Retinal pigment epithelial cell (primary cell): ENCODE measurements at regions not wholly inside any gene's neighbourhood (a gene's known extent, or its start where the extent isn't known, plus 50 kb on each side); places are given as distances from the start of the nearest gene placed in this dataset.

Experiments
- DNase-seq: peaks from one replicate; pipeline ENCODE4 v3.0.0-alpha.2; 2010; ENCODE audit warnings: low read depth
- H3K4me3 ChIP-seq: 2 replicates; pipeline ENCODE4 v1.5.1; 2011; ENCODE audit warnings: mild to moderate bottlenecking, low read length, control low read depth, moderate library complexity
- TF ChIP-seq, protein P1 (sequence below): conservative IDR thresholded peaks from 2 replicates; pipeline ENCODE4 v1.5.1; 2011; ENCODE audit warnings: low read depth, low read length, control low read depth, inconsistent platforms

DNA sequence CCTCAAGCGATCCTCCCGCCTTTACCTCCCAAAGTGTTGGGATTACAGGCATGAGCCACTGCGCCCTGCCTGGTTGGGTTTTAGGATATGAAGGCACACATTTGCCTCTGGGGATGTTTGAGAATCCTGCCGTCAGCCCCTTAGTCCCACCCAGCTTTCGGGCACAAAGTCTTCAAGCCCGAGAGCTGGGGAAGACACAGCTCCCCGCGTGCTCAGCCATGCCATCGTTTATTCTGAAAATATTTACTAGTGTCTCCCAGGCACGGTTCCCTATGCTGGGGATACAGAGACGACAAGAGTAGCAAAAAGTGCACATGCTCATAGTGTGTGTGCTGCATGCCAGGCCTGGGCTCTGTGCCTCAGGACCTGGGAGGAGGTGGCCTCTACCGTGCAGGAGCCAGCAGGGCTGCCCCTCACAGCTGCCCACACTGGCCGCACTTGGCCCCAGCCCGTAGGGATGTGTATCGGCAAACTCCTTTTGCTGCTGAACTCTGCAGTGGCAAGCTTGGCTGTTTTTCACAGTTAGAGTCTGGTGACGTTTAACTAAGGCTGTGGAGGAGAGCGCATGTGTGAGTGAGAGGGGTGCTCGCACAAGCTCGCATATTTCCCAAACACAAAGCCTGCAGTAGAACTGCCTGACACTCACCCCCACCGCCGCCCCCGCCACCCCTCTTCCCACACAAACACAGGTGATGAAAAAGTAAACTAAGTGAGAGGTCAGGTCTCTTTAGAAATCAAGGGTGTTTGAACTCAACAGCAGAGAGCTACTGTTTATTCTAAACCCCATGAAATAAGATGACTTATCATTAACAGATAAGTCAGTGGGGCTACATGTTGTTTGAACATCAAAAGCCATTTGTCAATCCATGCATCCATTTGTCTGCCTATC, 266.4 kb downstream of the MRTFB start:
- no peak for DNase-seq
- TF ChIP-seq, protein P1, sequence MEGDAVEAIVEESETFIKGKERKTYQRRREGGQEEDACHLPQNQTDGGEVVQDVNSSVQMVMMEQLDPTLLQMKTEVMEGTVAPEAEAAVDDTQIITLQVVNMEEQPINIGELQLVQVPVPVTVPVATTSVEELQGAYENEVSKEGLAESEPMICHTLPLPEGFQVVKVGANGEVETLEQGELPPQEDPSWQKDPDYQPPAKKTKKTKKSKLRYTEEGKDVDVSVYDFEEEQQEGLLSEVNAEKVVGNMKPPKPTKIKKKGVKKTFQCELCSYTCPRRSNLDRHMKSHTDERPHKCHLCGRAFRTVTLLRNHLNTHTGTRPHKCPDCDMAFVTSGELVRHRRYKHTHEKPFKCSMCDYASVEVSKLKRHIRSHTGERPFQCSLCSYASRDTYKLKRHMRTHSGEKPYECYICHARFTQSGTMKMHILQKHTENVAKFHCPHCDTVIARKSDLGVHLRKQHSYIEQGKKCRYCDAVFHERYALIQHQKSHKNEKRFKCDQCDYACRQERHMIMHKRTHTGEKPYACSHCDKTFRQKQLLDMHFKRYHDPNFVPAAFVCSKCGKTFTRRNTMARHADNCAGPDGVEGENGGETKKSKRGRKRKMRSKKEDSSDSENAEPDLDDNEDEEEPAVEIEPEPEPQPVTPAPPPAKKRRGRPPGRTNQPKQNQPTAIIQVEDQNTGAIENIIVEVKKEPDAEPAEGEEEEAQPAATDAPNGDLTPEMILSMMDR, result no peak
- H3K4me3 ChIP-seq, result no peak overlapping the region

DNA sequence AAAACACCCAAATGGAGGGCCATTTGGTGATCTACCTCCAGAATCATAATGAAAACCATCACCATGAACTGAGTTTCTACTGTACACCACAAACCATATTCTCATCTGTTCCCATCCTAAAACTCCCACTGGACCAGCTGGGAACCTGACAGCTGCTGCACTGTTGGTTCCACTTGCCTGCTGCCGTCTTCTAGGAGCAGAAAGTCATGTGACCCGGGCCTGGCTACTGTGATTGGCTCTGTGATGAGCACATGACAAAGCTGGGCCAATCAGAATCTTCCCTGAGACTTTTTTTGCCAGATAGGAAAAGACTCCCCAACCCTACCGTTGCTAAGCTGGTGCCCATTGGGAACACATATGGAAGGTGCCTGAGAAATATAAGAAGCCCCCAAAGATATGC, 264.2 kb downstream of the MRTFB start:
- no peak overlapping the region for H3K4me3 ChIP-seq
- no peak for DNase-seq
- TF ChIP-seq, protein P1, result no peak

DNA sequence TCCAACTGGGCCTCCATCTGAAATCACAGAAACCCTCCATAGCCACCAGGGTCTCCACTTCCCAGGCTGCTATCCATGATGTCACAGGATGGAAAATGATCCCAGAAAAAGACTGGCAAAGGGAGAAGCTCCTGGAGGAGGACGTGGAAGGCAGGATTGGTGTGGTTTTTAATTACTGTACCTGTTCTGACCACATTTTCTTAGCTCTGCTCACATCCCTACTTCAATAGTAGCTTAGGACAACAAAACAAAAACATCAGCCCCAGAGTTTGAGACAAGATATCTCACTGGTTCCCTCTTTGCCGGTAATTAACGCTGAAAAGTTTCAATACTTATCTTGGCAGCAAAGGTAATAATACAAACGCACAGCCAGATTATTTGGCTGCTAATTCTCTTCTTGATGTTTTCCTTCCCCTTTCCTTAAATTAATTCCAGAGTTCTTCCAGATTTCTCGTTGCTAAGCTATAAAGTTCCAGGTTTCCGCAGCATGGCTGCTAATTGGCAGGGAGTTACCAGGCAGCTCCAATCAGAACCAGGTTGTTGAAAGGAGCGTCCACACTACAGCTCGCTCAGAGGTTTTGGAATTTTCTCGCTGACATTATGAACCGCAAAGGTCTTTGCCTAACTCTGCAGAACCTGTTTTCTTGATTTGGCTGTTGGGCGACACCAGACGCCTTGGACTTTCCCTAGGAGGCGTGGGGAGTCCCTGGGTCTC, 263.4 kb downstream of the MRTFB start:
- no peak for DNase-seq
- TF ChIP-seq, protein P1, result no peak
- H3K4me3 ChIP-seq, result no peak overlapping the region

DNA sequence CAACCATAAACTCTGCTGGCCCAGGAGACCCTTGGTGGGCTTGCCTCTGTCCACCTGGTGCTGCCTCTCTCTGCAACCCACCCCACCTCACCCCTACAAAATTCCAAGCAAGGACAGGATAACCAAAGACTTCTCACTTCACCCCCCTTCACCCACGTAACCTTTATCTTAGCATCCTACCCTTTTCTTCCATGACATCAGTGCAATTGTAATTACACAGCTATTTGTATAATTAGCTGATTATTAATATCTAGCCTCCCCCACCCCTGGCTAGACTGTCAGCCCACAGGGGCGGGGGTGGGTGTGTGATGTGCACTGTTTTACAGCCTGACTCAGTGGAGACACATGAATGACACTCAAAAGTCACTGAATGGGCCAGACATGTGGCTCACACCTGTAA, 262.2 kb downstream of the MRTFB start:
- TF ChIP-seq, protein P1, result no peak
- DNase-seq, result no peak
- H3K4me3 ChIP-seq, result no peak overlapping the region

DNA sequence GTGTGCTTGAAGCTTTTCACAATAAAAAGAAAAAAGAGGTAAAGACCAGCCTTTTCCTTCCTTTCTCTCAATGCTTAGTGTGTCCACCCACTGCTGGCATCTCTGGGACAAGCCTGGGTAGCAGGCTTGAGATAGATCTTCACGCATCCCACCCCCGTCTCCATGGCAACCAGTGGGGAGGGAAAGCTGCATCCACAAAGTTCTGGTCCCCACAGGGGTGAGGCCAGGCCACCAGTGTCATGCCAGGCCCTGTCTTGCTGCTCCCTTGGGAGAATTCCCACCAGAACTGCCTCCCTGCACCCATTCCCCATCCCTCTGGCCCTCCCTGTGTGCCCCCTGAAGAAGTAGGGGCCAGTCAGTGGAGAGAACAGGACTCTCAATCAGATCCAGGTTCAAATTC, 259.9 kb downstream of the MRTFB start:
- H3K4me3 ChIP-seq, result no peak overlapping the region
- TF ChIP-seq, protein P1, result no peak
- no peak for DNase-seq

DNA sequence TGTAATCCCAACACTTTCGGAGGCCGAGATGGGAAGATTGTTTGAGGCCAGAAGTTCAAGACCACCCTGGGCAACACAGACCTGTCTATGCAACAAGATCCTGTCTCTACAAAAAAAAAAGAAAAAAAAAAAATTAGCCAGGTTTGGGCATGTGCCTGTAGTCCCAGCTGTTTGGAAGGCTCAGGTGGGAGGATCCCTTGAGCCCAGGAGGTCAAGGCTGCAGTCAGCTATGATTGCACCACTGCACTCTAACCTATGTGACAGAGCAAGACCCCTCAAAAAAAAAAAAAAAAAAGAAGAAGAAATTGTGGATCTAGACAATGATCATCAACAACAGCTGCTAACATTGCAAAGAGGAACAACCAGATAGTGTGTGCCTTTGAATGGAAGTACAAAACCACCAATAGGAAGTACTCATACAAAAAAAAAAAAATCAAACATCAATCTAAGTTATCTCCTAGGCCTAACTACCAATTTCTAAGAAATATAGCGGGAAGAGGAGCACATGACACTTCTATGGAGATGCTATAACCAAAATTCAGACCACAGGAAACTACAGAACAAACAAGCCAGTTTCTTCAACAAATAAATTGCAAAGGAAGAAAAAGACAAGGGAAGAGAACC, 258.7 kb downstream of the MRTFB start:
- no peak overlapping the region for H3K4me3 ChIP-seq
- TF ChIP-seq, protein P1, result no peak
- DNase-seq, result no peak
